ENCODE measurements at regions not wholly inside any gene's neighbourhood (a gene's known extent, or its start where the extent isn't known, plus 50 kb on each side); places are given as distances from the start of the nearest gene placed in this dataset.

GRCh38 chr22:44410451-44410991, 87.5 kb downstream of the RTL6 start:
- TF ChIP-seq POLR2A (IDR thresholded peaks at IDR 0.05; ENCODE audit: low read depth, low read length) (no peak), POLR2AphosphoS5 (IDR thresholded peaks at IDR 0.05; ENCODE audit: low read depth, low read length) (no peak)

All from GM12892 (cell line).